HEK293T (cell line): ENCODE measurements at regions not wholly inside any gene's neighbourhood (a gene's known extent, or its start where the extent isn't known, plus 50 kb on each side); places are given as distances from the start of the nearest gene placed in this dataset.

Experiments used
- ARNT ChIP-seq: fragments of 450-650 bp; IDR thresholded peaks from 2 replicates; pipeline ENCODE4 v1.6.1; 2017; ENCODE audit warnings: mild to moderate bottlenecking
- BHLHE40 ChIP-seq: fragments of 450-650 bp; IDR thresholded peaks from 2 replicates; pipeline ENCODE4 v1.6.1; 2016; ENCODE audit warnings: mild to moderate bottlenecking, moderate library complexity, borderline replicate concordance
- CTBP1 ChIP-seq: fragments of 450-650 bp; IDR thresholded peaks from 2 replicates; pipeline ENCODE4 v1.6.1; 2016; ENCODE audit warnings: borderline replicate concordance
- ELF4 ChIP-seq: fragments of 450-650 bp; IDR thresholded peaks from 2 replicates; pipeline ENCODE4 v1.6.1; 2017; ENCODE audit warnings: antibody characterized with exemption
- FOXA1 ChIP-seq: fragments of 450-650 bp; IDR thresholded peaks from 2 replicates; pipeline ENCODE4 v1.6.1; 2016; ENCODE audit warnings: mild to moderate bottlenecking
- HDGF ChIP-seq: fragments of 450-650 bp; IDR thresholded peaks from 2 replicates; pipeline ENCODE4 v1.6.1; 2017; ENCODE audit warnings: antibody characterized with exemption, borderline replicate concordance
- L3MBTL2 ChIP-seq: fragments of 450-650 bp; conservative IDR thresholded peaks from 2 replicates; pipeline ENCODE4 v1.6.1; 2016; ENCODE audit warnings: mild to moderate bottlenecking
- LEF1 ChIP-seq: fragments of 450-650 bp; IDR thresholded peaks from 2 replicates; pipeline ENCODE4 v1.6.1; 2017; ENCODE audit warnings: mild to moderate bottlenecking, borderline replicate concordance
- NFRKB ChIP-seq: fragments of 450-650 bp; IDR thresholded peaks from 2 replicates; pipeline ENCODE4 v1.6.1; 2016; ENCODE audit warnings: mild to moderate bottlenecking, moderate library complexity
- PKNOX1 ChIP-seq: fragments of 450-650 bp; IDR thresholded peaks from 2 replicates; pipeline ENCODE4 v1.6.1; 2016
- SP1 ChIP-seq: fragments of 450-650 bp; IDR thresholded peaks from 2 replicates; pipeline ENCODE4 v1.6.1; 2017
- TARDBP ChIP-seq: fragments of 450-650 bp; IDR thresholded peaks from 2 replicates; pipeline ENCODE4 v1.6.1; 2016
- ZNF384 ChIP-seq: fragments of 450-650 bp; IDR thresholded peaks from 2 replicates; pipeline ENCODE4 v1.6.1; 2016

DNA sequence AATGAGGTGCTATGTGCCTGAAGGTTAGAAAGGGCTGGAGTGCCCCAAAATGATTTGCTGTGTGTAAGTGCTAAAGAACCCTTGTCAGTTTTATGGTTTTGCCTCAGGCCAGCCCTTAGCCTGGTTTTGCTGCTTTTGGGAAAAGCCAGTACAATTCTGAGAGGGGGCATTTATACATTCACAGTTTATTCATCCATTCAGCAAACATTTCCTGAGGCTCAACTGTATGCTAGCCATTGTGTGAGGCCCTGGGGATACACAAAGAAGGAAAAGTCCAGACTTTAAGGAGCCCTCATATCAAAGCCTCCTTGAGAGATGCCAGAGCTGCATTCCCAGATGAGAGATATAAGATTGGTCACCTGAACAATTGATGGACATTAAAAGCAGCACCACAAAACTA lies 115.2 kb upstream of the PLCXD3 start:
- TF ChIP-seq TARDBP (no peak), ZNF384 (no peak), NFRKB (no peak), HDGF (no peak), LEF1 (no peak), SP1 (no peak), PKNOX1 (no peak), CTBP1 (no peak), ARNT (no peak), L3MBTL2 (no peak), FOXA1 (no peak), BHLHE40 (no peak), ELF4 (no peak)
